ENCODE measurements at regions not wholly inside any gene's neighbourhood (a gene's known extent, or its start where the extent isn't known, plus 50 kb on each side); places are given as distances from the start of the nearest gene placed in this dataset.
"Not testable (repeated sequence)": the region's sequence is repeated elsewhere in the genome, so short reads cannot be mapped to it uniquely, and the experiment has no call there.

DNA sequence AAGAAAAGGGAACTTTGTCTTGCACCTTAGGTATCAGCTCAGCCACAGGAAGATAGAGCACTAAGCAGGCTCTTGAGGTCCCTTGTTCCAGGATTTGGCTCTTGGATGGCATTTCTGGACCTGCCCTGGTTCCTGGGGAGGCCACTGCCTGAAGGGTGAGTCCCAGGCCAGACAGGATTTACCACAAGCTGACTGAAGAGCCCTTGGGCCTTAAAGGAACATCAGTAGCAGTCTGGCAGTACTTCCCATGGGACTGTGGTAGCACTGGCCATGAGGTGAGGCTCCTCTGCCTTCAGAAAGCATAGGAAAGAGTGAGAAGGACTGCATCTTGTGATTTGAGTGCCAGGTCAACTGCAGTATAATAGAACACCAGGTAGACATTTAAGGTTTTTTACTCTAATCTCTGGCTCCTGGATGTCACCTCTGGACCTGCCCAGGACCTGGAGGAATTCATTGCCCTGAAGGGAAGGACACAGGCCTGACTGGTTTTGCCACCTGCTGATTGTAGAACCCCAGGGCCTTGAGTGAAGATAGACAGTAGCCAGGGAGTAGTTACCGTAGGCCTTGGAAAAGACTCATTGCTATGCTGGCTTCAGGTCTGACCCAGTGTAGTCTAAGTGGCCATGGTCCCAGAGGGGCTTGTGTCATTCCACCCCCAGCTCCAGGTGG lies 154.4 kb upstream of the CREB1 start:
- H3K27ac ChIP-seq: no peak overlapping the region
- no peaks in the 10 kb centered on the region for H3K27me3 ChIP-seq
- H3K36me3 ChIP-seq: no peaks in the 10 kb centered on the region
- no peak overlapping the region for H3K4me3 ChIP-seq
- no peaks in the 10 kb centered on the region for H3K4me1 ChIP-seq
- ATAC-seq (ENCODE audit: low FRiP score in 2 of 2): no peak
- no peak for TF ChIP-seq EP300 (IDR thresholded peaks at IDR 0.05)
- no peak for TF ChIP-seq POLR2AphosphoS5 (IDR thresholded peaks at IDR 0.05)
- TF ChIP-seq, protein P1, sequence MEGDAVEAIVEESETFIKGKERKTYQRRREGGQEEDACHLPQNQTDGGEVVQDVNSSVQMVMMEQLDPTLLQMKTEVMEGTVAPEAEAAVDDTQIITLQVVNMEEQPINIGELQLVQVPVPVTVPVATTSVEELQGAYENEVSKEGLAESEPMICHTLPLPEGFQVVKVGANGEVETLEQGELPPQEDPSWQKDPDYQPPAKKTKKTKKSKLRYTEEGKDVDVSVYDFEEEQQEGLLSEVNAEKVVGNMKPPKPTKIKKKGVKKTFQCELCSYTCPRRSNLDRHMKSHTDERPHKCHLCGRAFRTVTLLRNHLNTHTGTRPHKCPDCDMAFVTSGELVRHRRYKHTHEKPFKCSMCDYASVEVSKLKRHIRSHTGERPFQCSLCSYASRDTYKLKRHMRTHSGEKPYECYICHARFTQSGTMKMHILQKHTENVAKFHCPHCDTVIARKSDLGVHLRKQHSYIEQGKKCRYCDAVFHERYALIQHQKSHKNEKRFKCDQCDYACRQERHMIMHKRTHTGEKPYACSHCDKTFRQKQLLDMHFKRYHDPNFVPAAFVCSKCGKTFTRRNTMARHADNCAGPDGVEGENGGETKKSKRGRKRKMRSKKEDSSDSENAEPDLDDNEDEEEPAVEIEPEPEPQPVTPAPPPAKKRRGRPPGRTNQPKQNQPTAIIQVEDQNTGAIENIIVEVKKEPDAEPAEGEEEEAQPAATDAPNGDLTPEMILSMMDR (IDR thresholded peaks at IDR 0.05): no peak
- no peak for TF ChIP-seq POLR2A (IDR thresholded peaks at IDR 0.05)
- H3K9me3 ChIP-seq: peaks cover 0 to 23% (median 15%) of the 10 kb centered on the region in 4 donors
- WGBS, 2 donors: 80 to 95% methylated on average over 1 of the region's 1 CpG
- DNase-seq: no peak

DNA sequence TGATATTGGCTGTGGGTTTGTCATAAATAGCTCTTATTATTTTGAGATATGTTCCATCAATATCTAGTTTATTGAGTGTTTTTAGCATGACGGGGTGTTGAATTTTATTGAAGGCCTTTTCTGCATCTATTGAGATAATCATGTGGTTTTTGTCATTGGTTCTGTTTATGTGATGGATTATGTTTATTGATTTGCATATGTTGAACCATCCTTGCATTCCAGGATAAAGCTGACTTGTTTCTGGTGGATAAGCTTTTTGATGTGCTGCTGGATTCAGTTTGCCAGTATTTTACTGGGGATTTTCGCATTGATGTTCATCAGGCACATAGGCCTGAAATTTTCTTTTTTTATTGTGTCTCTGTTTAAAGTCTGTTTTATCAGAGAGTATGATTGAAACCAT lies 151.1 kb upstream of the CREB1 start:
- not testable (repeated sequence) for ATAC-seq (ENCODE audit: low FRiP score in 2 of 2); H3K4me1 ChIP-seq; H3K4me3 ChIP-seq; DNase-seq; H3K27ac ChIP-seq; H3K27me3 ChIP-seq; H3K36me3 ChIP-seq
- 88 to 95% methylated on average over 2 of the region's 2 CpGs for WGBS, 2 donors
- peaks cover 0 to 30% (median 18%) of the 10 kb centered on the region in 4 donors for H3K9me3 ChIP-seq

GRCh38 chr2:207385076-207385475 lies 144.7 kb upstream of the CREB1 start:
- TF ChIP-seq, protein P1 (IDR thresholded peaks at IDR 0.05): no peak
- TF ChIP-seq POLR2AphosphoS5 (IDR thresholded peaks at IDR 0.05): no peak
- no peak for TF ChIP-seq POLR2A (IDR thresholded peaks at IDR 0.05)
- TF ChIP-seq EP300 (IDR thresholded peaks at IDR 0.05): no peak
- no peak overlapping the region for H3K27ac ChIP-seq
- H3K9me3 ChIP-seq: peaks cover 0 to 8% (median 3%) of the 10 kb centered on the region in 4 donors
- 86 to 93% methylated on average over 1 of the region's 1 CpG for WGBS, 2 donors
- DNase-seq (no peak), ATAC-seq (ENCODE audit: low FRiP score in 2 of 2) (no peak)
- H3K4me3 ChIP-seq: no peak overlapping the region
- H3K36me3 ChIP-seq: no peaks in the 10 kb centered on the region
- no peaks in the 10 kb centered on the region for H3K27me3 ChIP-seq
- H3K4me1 ChIP-seq: no peaks in the 10 kb centered on the region

- DNase-seq (no peak), ATAC-seq (ENCODE audit: low FRiP score in 2 of 2) (peak in 1 of 2 donors; percentile 50)
- Histone ChIP-seq H3K4me1 (no peaks in the 10 kb centered on the region), H3K9me3 (peaks cover 0 to 8% (median 3%) of the 10 kb centered on the region in 4 donors), H3K27ac (no peak overlapping the region), H3K36me3 (no peaks in the 10 kb centered on the region), H3K4me3 (no peak overlapping the region), H3K27me3 (no peaks in the 10 kb centered on the region)
- TF ChIP-seq, protein P1 (IDR thresholded peaks at IDR 0.05): no peak
- TF ChIP-seq EP300 (IDR thresholded peaks at IDR 0.05) (no peak), POLR2A (IDR thresholded peaks at IDR 0.05) (no peak), POLR2AphosphoS5 (IDR thresholded peaks at IDR 0.05) (no peak)
- WGBS, 2 donors: 64 to 84% methylated on average over 1 of the region's 1 CpG
These were observed 143.9 kb upstream of the CREB1 start for GRCh38 chr2:207385903-207386302.

- Histone ChIP-seq H3K4me3 (no peak overlapping the region), H3K27ac (no peak overlapping the region), H3K27me3 (no peaks in the 10 kb centered on the region), H3K4me1 (no peaks in the 10 kb centered on the region), H3K9me3 (peaks cover 0 to 8% (median 3%) of the 10 kb centered on the region in 4 donors), H3K36me3 (no peaks in the 10 kb centered on the region)
- no peak for ATAC-seq (ENCODE audit: low FRiP score in 2 of 2)
- TF ChIP-seq POLR2A (IDR thresholded peaks at IDR 0.05) (no peak), EP300 (IDR thresholded peaks at IDR 0.05) (no peak), POLR2AphosphoS5 (IDR thresholded peaks at IDR 0.05) (no peak)
- TF ChIP-seq, protein P1 (IDR thresholded peaks at IDR 0.05): no peak
- DNase-seq: no peak
- WGBS, 2 donors: 86 to 96% methylated on average over 3 of the region's 3 CpGs
These were observed 142.7 kb upstream of the CREB1 start for GRCh38 chr2:207387001-207387571.

Data from upper lobe of left lung (tissue), 6 donors.